HG03060 (cell line): ENCODE measurements at regions not wholly inside any gene's neighbourhood (a gene's known extent, or its start where the extent isn't known, plus 50 kb on each side); places are given as distances from the start of the nearest gene placed in this dataset.
"Not testable (repeated sequence)": the region's sequence is repeated elsewhere in the genome, so short reads cannot be mapped to it uniquely, and the experiment has no call there.

Source experiments
- ATAC-seq: cut with Tn5 transposase; IDR thresholded peaks from one replicate; pipeline ENCODE4 v1.9.1; 2021; ENCODE audit warnings: low read depth, moderate number of reproducible peaks; ENCODE audit not compliant: unreplicated experiment

GRCh38 chr10:4602764-4603491 is 223.1 kb upstream of the AKR1E2 start:
- ATAC-seq, result no peak

- no peak for ATAC-seq
These were observed 226.5 kb upstream of the AKR1E2 start for GRCh38 chr10:4599471-4599870.

- not testable (repeated sequence) for ATAC-seq
These were observed 228.1 kb upstream of the AKR1E2 start for GRCh38 chr10:4597898-4598297.

- no peak for ATAC-seq
These were observed 229.1 kb upstream of the AKR1E2 start for GRCh38 chr10:4596951-4597350.

- ATAC-seq, result no peak
These were observed 230.2 kb upstream of the AKR1E2 start for GRCh38 chr10:4595719-4596319.

- ATAC-seq, result no peak
These were observed 235.2 kb upstream of the AKR1E2 start for GRCh38 chr10:4590807-4591206.

- no peak for ATAC-seq
These were observed 237.2 kb upstream of the AKR1E2 start for GRCh38 chr10:4588824-4589223.

- no peak for ATAC-seq
These were observed 238.5 kb upstream of the AKR1E2 start for GRCh38 chr10:4587466-4587865.

GRCh38 chr10:4586776-4587175 is 239.2 kb upstream of the AKR1E2 start:
- ATAC-seq, result no peak

GRCh38 chr10:4581929-4582328 is 244.1 kb upstream of the AKR1E2 start:
- no peak for ATAC-seq

GRCh38 chr10:4579844-4580243 is 246.2 kb upstream of the AKR1E2 start:
- no peak for ATAC-seq

GRCh38 chr10:4576206-4576605 is 249.8 kb upstream of the AKR1E2 start:
- no peak for ATAC-seq

GRCh38 chr10:4569151-4569550 is 256.9 kb upstream of the AKR1E2 start:
- ATAC-seq, result no peak

GRCh38 chr10:4568731-4569130 is 257.3 kb upstream of the AKR1E2 start:
- ATAC-seq, result no peak

- no peak for ATAC-seq
These were observed 257.9 kb upstream of the AKR1E2 start for GRCh38 chr10:4568086-4568485.

GRCh38 chr10:4567637-4568036 is 258.4 kb upstream of the AKR1E2 start:
- ATAC-seq, result no peak

- ATAC-seq, result no peak
These were observed 260.0 kb upstream of the AKR1E2 start for GRCh38 chr10:4566011-4566410.

- no peak for ATAC-seq
These were observed 264.7 kb upstream of the AKR1E2 start for GRCh38 chr10:4561296-4561695.

- no peak for ATAC-seq
These were observed 268.5 kb upstream of the AKR1E2 start for GRCh38 chr10:4557469-4557868.

GRCh38 chr10:4556527-4556926 is 269.5 kb upstream of the AKR1E2 start:
- ATAC-seq, result no peak

- ATAC-seq, result no peak
These were observed 270.1 kb upstream of the AKR1E2 start for GRCh38 chr10:4555920-4556319.

- ATAC-seq, result no peak
These were observed 276.8 kb upstream of the AKR1E2 start for GRCh38 chr10:4549139-4549653.
